BJ (cell line): ENCODE measurements at regions not wholly inside any gene's neighbourhood (a gene's known extent, or its start where the extent isn't known, plus 50 kb on each side); places are given as distances from the start of the nearest gene placed in this dataset.

ENCODE experiments used
- CTCF ChIA-PET: fragments of 350-600 bp; formaldehyde crosslinking; extraction: SDS; loops from one replicate; lab custom pipeline; 2021; ENCODE audit warnings: antibody characterized with exemption, inconsistent platforms; lab: Yijun Ruan, JAX
- POLR2A ChIA-PET: fragments of 300-600 bp; sonication (Branson Sonifier 250); formaldehyde crosslinking; extraction: SDS; loops from one replicate; lab custom pipeline; 2021; ENCODE audit warnings: antibody characterized with exemption; lab: Charles Lee
- DNase-seq: peaks from one replicate; pipeline ENCODE4 v3.0.0-alpha.2; 2011; ENCODE audit warnings: low read depth
- H3K27me3 ChIP-seq: 2 replicates; pipeline ENCODE4 v1.6.0; 2011; ENCODE audit warnings: low read length; ENCODE audit not compliant: control insufficient read depth, insufficient read depth
- H3K36me3 ChIP-seq: 2 replicates; pipeline ENCODE4 v1.5.1; 2011; ENCODE audit warnings: low read length; ENCODE audit not compliant: control insufficient read depth, insufficient read depth
- H3K4me3 ChIP-seq: 2 replicates; pipeline ENCODE4 v1.5.1; 2011; ENCODE audit warnings: low read depth, mild to moderate bottlenecking, control low read depth, low read length
- CTCF ChIP-seq: IDR thresholded peaks from 2 replicates; pipeline ENCODE4 v1.5.1; 2011; ENCODE audit warnings: low read depth, mild to moderate bottlenecking, control low read depth, inconsistent platforms, low read length, moderate library complexity; ENCODE audit not compliant: insufficient read depth

- TF ChIP-seq CTCF, result no peak
- Histone ChIP-seq H3K36me3 (no peaks in the 10 kb centered on the region), H3K27me3 (no peaks in the 10 kb centered on the region), H3K4me3 (no peak overlapping the region)
- CTCF ChIA-PET, result interaction anchor here (0.9 to 1.4 kb wide), 3 partner anchors 31 to 234 kb away, joined by 3 to 4 read pairs (median 3); no protein-coding TSS in a partner anchor
- POLR2A ChIA-PET, result no interaction called here
- no peak for DNase-seq
These were observed 80.9 kb upstream of the UQCRFS1 start for GRCh38 chr19:29293736-29294342.

GRCh38 chr19:29294343-29294811 lies 81.4 kb upstream of the UQCRFS1 start:
- H3K4me3 ChIP-seq, result no peak overlapping the region
- DNase-seq, result no peak
- no peaks in the 10 kb centered on the region for H3K36me3 ChIP-seq
- ChIA-PET CTCF (interaction anchor here (0.9 to 1.4 kb wide), 3 partner anchors 31 to 234 kb away, joined by 3 to 4 read pairs (median 3); no protein-coding TSS in a partner anchor), POLR2A (no interaction called here)
- no peak for TF ChIP-seq CTCF
- H3K27me3 ChIP-seq, result no peaks in the 10 kb centered on the region

- ChIA-PET CTCF (no interaction called here), POLR2A (no interaction called here)
- Histone ChIP-seq H3K36me3 (no peaks in the 10 kb centered on the region), H3K27me3 (no peaks in the 10 kb centered on the region), H3K4me3 (no peak overlapping the region)
- no peak for DNase-seq
- TF ChIP-seq CTCF, result no peak
These were observed 82.3 kb upstream of the UQCRFS1 start for GRCh38 chr19:29295285-29295684.

GRCh38 chr19:29297381-29297780 lies 84.4 kb upstream of the UQCRFS1 start:
- Histone ChIP-seq H3K27me3 (no peaks in the 10 kb centered on the region), H3K4me3 (no peak overlapping the region), H3K36me3 (no peaks in the 10 kb centered on the region)
- ChIA-PET CTCF (no interaction called here), POLR2A (no interaction called here)
- DNase-seq, result no peak
- no peak for TF ChIP-seq CTCF

GRCh38 chr19:29299416-29300380 lies 86.7 kb upstream of the UQCRFS1 start:
- no peaks in the 10 kb centered on the region for H3K36me3 ChIP-seq
- DNase-seq, result no peak
- no peaks in the 10 kb centered on the region for H3K27me3 ChIP-seq
- H3K4me3 ChIP-seq, result no peak overlapping the region
- TF ChIP-seq CTCF, result no peak
- CTCF ChIA-PET, result no interaction called here
- POLR2A ChIA-PET, result interaction anchor here (0.6 kb wide), 1 partner anchor 171 kb away, joined by 3 read pairs; no protein-coding TSS in a partner anchor
